ENCODE measurements at regions not wholly inside any gene's neighbourhood (a gene's known extent, or its start where the extent isn't known, plus 50 kb on each side); places are given as distances from the start of the nearest gene placed in this dataset.

DNA sequence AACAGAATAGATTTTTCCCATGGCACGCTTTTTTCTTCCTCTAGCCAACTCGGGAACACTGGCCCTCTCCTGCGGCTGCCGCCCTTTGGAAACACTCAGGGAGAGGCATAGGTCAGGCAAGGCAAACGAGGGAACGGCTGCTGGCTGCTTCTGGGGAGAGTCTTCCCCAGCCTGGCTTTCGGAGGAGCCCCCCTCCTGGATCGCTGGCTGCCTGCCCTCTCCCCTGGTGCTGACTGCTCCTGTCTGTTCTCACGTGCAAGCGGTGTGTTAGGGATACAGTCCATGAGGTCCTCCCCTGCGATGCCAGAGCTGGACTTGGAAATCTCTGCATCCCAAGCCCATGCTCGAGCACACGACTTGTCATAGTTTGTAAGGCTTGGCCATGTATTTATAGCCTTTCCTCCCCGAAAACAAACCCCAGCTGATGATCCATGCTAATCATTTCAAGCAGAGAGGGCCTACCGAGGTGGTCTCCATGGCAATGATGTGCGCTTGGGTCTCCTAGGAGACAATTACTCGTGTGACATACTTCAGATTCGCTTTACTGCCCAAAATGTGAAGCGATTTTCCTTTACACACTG lies 315.6 kb upstream of the ATP10A start:
- no peaks in the 10 kb centered on the region for H3K36me3 ChIP-seq
- H3K4me3 ChIP-seq, result no peak overlapping the region
- no peak overlapping the region for H3K27ac ChIP-seq

DNA sequence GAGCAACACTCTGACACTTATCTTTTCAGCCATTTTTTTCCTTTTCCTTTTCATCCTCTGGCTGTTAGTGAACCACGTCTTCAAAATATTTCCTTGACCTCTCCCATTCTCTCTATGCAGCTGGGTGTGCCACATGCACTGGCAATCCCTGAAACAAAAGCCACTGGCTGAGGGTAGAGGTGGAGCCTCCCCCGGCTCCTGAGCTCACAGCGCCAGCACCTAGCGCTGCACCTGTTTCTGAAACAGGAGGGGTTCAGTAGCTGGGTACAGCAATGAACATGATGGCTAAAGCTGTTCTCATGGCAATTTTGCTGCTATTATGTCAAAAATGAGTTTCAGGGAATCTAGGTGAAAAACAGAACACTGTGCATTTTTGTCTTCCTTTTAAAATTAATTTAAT lies 314.7 kb upstream of the ATP10A start:
- Histone ChIP-seq H3K27ac (no peak overlapping the region), H3K9me3 (ENCODE audit: low read depth) (no peaks in the 10 kb centered on the region), H3K27me3 (no peaks in the 10 kb centered on the region), H3K36me3 (no peaks in the 10 kb centered on the region), H3K4me1 (ENCODE audit: low read depth) (no peaks in the 10 kb centered on the region), H3K4me3 (no peak overlapping the region)
- no peak for DNase-seq (ENCODE audit: low read depth in 1 of 2, low spot score in 1 of 2)
- TF ChIP-seq, protein P1, sequence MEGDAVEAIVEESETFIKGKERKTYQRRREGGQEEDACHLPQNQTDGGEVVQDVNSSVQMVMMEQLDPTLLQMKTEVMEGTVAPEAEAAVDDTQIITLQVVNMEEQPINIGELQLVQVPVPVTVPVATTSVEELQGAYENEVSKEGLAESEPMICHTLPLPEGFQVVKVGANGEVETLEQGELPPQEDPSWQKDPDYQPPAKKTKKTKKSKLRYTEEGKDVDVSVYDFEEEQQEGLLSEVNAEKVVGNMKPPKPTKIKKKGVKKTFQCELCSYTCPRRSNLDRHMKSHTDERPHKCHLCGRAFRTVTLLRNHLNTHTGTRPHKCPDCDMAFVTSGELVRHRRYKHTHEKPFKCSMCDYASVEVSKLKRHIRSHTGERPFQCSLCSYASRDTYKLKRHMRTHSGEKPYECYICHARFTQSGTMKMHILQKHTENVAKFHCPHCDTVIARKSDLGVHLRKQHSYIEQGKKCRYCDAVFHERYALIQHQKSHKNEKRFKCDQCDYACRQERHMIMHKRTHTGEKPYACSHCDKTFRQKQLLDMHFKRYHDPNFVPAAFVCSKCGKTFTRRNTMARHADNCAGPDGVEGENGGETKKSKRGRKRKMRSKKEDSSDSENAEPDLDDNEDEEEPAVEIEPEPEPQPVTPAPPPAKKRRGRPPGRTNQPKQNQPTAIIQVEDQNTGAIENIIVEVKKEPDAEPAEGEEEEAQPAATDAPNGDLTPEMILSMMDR (IDR thresholded peaks at IDR 0.05; ENCODE audit: low read depth, low read length), result no peak

More for the DNA sequence above, 315.6 kb upstream of the ATP10A start:
- no peak for DNase-seq (ENCODE audit: low read depth in 1 of 2, low spot score in 1 of 2)
- no peaks in the 10 kb centered on the region for H3K4me1 ChIP-seq (ENCODE audit: low read depth)
- H3K27me3 ChIP-seq, result no peaks in the 10 kb centered on the region
- no peaks in the 10 kb centered on the region for H3K9me3 ChIP-seq (ENCODE audit: low read depth)
- TF ChIP-seq, protein P1 (IDR thresholded peaks at IDR 0.05; ENCODE audit: low read depth, low read length), result no peak

DNA sequence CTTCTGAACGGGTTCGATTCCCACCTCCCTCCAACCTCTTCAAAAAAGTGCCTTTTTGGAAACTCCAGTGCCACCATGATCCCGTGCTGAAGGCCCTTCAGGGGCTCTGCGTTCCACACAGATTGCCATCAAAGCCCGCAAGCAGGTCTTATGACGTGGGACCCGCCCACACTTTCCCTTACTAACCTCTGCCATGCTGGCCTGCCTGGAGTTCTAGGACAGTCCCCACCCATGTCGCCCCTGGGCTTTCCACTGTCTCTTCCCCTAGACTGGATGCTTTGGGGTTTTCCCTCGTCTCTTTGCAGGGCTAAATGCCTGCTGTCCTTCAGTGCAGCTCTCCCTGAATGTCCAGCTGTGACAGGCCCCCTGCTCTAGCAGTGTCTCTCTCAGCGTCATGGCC lies 313.7 kb upstream of the ATP10A start:
- H3K27me3 ChIP-seq, result no peaks in the 10 kb centered on the region
- TF ChIP-seq, protein P1 (IDR thresholded peaks at IDR 0.05; ENCODE audit: low read depth, low read length), result no peak
- H3K4me3 ChIP-seq, result no peak overlapping the region
- no peak for DNase-seq (ENCODE audit: low read depth in 1 of 2, low spot score in 1 of 2)
- no peaks in the 10 kb centered on the region for H3K9me3 ChIP-seq (ENCODE audit: low read depth)
- H3K4me1 ChIP-seq (ENCODE audit: low read depth), result no peaks in the 10 kb centered on the region
- H3K36me3 ChIP-seq, result no peaks in the 10 kb centered on the region
- H3K27ac ChIP-seq, result no peak overlapping the region

DNA sequence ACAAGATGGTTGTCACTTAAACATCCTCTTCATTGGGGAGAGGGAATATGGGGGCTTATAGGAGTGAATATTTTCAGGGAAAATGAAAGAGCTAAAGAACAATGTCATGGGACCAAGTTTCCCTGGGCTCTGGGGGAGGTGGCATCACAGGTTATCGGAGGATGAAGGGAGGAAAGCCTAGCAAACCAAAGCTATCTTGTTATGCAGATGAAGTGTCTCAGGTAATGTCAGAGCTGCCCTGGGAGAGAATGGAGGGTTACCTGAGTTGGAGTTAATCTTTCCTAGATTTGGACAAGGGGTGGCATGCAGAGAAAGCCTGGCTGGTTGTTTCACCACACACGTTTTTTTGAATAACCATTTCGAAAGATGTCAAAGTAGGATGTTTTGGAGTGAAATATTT lies 308.1 kb upstream of the ATP10A start:
- Histone ChIP-seq H3K36me3 (no peaks in the 10 kb centered on the region), H3K9me3 (ENCODE audit: low read depth) (no peaks in the 10 kb centered on the region), H3K27me3 (no peaks in the 10 kb centered on the region), H3K4me1 (ENCODE audit: low read depth) (no peaks in the 10 kb centered on the region), H3K27ac (no peak overlapping the region), H3K4me3 (no peak overlapping the region)
- TF ChIP-seq, protein P1 (IDR thresholded peaks at IDR 0.05; ENCODE audit: low read depth, low read length), result no peak
- DNase-seq (ENCODE audit: low read depth in 1 of 2, low spot score in 1 of 2), result no peak

DNA sequence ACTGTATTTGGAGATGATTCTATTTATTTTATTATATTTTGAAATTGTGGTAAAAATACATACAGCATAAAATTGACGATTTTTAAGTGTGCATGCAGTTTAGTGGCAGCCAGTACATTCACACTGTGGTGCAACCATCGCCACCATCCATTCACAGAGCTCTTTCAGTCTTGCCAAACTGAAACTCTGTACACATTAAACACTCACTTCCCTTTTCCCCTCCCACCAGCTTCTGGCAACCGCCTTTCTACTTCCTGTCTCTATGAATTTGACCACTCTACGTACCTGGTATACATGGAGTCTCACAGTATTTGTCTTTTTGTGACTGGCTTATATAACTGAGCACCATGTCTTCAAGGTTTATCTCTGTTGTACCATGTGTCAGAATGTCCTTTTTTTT lies 303.3 kb upstream of the ATP10A start:
- H3K27ac ChIP-seq, result no peak overlapping the region
- no peaks in the 10 kb centered on the region for H3K36me3 ChIP-seq

More for the DNA sequence above, 303.3 kb upstream of the ATP10A start:
- TF ChIP-seq, protein P1 (IDR thresholded peaks at IDR 0.05; ENCODE audit: low read depth, low read length), result no peak
- H3K4me1 ChIP-seq (ENCODE audit: low read depth), result no peaks in the 10 kb centered on the region
- no peak for DNase-seq (ENCODE audit: low read depth in 1 of 2, low spot score in 1 of 2)
- H3K9me3 ChIP-seq (ENCODE audit: low read depth), result no peaks in the 10 kb centered on the region
- H3K27me3 ChIP-seq, result no peaks in the 10 kb centered on the region
- H3K4me3 ChIP-seq, result no peak overlapping the region
